ENCODE measurements at regions not wholly inside any gene's neighbourhood (a gene's known extent, or its start where the extent isn't known, plus 50 kb on each side); places are given as distances from the start of the nearest gene placed in this dataset.
"Not testable (repeated sequence)": the region's sequence is repeated elsewhere in the genome, so short reads cannot be mapped to it uniquely, and the experiment has no call there.

DNA sequence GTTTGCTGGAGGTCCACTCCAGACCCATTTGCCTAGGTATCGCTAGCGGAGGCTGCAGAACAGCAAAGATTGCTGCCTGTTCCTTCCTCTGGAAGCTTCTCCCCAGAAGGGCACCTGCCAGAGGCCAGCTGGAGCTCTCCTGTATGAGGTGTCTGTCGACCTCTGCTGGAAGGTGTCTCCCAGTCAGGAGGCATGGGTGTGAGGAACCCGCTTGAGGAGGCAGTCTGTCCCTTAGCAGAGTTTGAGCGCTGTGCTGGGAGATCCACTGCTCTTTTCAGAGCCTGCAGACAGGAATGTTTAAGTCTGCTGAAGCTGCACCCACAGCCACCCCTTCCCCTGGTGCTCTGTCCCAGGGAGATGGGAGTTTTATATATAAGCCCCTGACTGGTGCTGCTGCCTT, 335.0 kb upstream of the DNAJC19 start:
- TF ChIP-seq, protein P1, sequence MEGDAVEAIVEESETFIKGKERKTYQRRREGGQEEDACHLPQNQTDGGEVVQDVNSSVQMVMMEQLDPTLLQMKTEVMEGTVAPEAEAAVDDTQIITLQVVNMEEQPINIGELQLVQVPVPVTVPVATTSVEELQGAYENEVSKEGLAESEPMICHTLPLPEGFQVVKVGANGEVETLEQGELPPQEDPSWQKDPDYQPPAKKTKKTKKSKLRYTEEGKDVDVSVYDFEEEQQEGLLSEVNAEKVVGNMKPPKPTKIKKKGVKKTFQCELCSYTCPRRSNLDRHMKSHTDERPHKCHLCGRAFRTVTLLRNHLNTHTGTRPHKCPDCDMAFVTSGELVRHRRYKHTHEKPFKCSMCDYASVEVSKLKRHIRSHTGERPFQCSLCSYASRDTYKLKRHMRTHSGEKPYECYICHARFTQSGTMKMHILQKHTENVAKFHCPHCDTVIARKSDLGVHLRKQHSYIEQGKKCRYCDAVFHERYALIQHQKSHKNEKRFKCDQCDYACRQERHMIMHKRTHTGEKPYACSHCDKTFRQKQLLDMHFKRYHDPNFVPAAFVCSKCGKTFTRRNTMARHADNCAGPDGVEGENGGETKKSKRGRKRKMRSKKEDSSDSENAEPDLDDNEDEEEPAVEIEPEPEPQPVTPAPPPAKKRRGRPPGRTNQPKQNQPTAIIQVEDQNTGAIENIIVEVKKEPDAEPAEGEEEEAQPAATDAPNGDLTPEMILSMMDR (IDR thresholded peaks at IDR 0.05; ENCODE audit: insufficient read depth, low read length, poor library complexity, severe bottlenecking): not testable (repeated sequence)
- not testable (repeated sequence) for TF ChIP-seq EZH2phosphoT487 (conservative IDR thresholded peaks at IDR 0.05; ENCODE audit: low read length)

Data from SU-DHL-6 (cell line).